Endothelial cell (in vitro differentiated cells): ENCODE measurements at regions not wholly inside any gene's neighbourhood (a gene's known extent, or its start where the extent isn't known, plus 50 kb on each side); places are given as distances from the start of the nearest gene placed in this dataset.

ENCODE experiments used
- DNase-seq: peaks from one replicate; pipeline ENCODE4 v3.0.0; 2021; ENCODE audit warnings: low spot score
- H3K27ac Mint-ChIP-seq: one replicate; pipeline ENCODE4 v1.8.0; 2021; ENCODE audit warnings: mixed read lengths, inconsistent platforms; ENCODE audit not compliant: unreplicated experiment
- H3K27me3 Mint-ChIP-seq: one replicate; pipeline ENCODE4 v1.8.0; 2021; ENCODE audit warnings: mild to moderate bottlenecking, moderate library complexity, mixed read lengths, inconsistent platforms; ENCODE audit not compliant: unreplicated experiment
- H3K36me3 Mint-ChIP-seq: one replicate; pipeline ENCODE4 v1.8.0; 2021; ENCODE audit warnings: mild to moderate bottlenecking, low read depth, mixed read lengths, inconsistent platforms; ENCODE audit not compliant: unreplicated experiment
- H3K4me1 Mint-ChIP-seq: one replicate; pipeline ENCODE4 v1.8.0; 2021; ENCODE audit warnings: mild to moderate bottlenecking, mixed read lengths, inconsistent platforms; ENCODE audit not compliant: unreplicated experiment
- H3K4me3 Mint-ChIP-seq: one replicate; pipeline ENCODE4 v1.8.0; 2021; ENCODE audit warnings: mild to moderate bottlenecking, mixed read lengths, inconsistent platforms; ENCODE audit not compliant: unreplicated experiment
- H3K9me3 Mint-ChIP-seq: one replicate; pipeline ENCODE4 v1.8.0; 2021; ENCODE audit warnings: mixed read lengths, inconsistent platforms; ENCODE audit not compliant: unreplicated experiment
- TF ChIP-seq, protein P1 (sequence below): fragments of 200-600 bp; sonication (generic); IDR thresholded peaks from one replicate; pipeline ENCODE4 v1.5.0; 2021; ENCODE audit warnings: antibody characterized with exemption; ENCODE audit not compliant: unreplicated experiment

DNA sequence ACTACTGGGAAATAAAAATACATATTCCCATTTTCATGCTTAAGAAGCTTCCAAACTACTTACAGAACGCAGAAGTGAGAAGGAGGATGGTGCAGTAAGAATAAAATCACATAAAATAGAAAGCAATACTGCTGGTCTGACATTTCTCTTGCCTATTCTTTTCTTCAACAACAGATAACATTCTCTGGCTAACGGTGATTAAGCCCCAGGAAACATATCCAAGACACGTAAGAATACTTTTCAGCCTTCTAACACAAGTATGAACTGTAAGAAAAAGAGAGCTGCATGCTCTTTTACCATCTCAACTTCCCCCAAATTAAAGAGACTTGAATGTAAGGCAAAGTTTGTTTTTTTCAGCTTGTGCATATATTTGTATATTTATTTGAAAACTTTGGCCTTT lies 156.1 kb upstream of the TARS1 start:
- TF ChIP-seq, protein P1, sequence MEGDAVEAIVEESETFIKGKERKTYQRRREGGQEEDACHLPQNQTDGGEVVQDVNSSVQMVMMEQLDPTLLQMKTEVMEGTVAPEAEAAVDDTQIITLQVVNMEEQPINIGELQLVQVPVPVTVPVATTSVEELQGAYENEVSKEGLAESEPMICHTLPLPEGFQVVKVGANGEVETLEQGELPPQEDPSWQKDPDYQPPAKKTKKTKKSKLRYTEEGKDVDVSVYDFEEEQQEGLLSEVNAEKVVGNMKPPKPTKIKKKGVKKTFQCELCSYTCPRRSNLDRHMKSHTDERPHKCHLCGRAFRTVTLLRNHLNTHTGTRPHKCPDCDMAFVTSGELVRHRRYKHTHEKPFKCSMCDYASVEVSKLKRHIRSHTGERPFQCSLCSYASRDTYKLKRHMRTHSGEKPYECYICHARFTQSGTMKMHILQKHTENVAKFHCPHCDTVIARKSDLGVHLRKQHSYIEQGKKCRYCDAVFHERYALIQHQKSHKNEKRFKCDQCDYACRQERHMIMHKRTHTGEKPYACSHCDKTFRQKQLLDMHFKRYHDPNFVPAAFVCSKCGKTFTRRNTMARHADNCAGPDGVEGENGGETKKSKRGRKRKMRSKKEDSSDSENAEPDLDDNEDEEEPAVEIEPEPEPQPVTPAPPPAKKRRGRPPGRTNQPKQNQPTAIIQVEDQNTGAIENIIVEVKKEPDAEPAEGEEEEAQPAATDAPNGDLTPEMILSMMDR, result no peak
- DNase-seq, result no peak

DNA sequence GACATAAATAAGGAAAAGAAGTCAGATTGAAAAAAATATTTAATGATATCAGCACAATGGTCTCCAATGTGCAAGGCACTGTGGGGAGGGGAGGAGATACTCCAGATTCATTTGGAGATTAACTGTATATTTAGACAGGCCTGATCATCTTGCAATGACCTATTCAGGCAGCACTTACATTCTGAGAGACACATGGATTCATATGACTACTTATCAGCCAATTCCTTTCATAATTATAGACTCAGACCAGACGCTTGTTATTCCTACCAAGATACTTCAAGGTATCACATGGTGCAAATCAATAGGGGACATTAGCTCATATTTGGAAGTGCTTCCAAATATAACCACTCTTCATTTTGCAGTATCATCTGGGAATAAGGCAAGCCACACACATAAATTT lies 153.5 kb upstream of the TARS1 start:
- Mint-ChIP-seq H3K36me3 (peaks cover 6% of the 10 kb centered on the region), H3K9me3 (no peaks in the 10 kb centered on the region), H3K27me3 (no peaks in the 10 kb centered on the region), H3K27ac (no peak overlapping the region), H3K4me1 (no peaks in the 10 kb centered on the region), H3K4me3 (no peak overlapping the region)
- TF ChIP-seq, protein P1, result no peak
- DNase-seq, result no peak

More for the DNA sequence above, 156.1 kb upstream of the TARS1 start:
- no peaks in the 10 kb centered on the region for H3K4me1 Mint-ChIP-seq
- H3K27ac Mint-ChIP-seq, result no peak overlapping the region
- H3K9me3 Mint-ChIP-seq, result no peaks in the 10 kb centered on the region
- H3K4me3 Mint-ChIP-seq, result no peak overlapping the region
- no peaks in the 10 kb centered on the region for H3K27me3 Mint-ChIP-seq
- no peaks in the 10 kb centered on the region for H3K36me3 Mint-ChIP-seq

DNA sequence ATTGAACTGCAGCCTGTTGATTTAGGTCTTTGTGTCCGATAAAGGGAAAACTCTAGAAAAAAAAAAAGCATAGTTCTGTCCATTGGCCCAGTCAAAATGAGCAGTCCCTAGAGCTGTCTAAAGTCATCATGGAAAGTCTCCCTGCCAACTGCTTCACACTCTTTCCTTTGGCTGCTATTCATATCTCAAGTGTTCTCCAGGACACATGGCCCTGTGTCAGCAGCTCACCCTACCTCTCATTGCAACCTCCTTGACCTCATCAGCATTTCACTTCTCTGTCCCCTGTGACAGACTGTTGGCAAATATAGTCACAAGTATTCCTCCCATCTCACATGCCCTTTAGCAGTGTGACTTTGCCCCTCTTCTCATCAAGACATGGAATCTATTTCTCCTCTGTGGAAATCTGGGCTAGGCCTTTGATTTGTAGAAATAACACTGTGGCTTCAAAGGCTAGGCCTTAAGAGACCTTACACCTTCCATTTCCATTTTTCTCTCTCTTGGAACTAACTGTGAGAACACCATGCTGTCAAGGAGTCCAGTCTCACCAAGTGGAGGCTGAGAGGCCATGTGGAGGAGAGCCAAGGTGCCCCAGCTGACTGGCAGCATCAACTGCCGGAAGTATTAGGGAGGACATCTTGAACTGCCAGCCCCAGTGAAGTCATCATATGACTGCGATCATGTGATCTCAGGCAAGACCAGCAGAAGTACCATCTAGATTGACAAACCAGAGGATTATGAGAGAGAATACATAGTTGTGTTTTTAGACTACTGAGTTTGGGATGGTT lies 149.4 kb upstream of the TARS1 start:
- H3K27ac Mint-ChIP-seq, result no peak overlapping the region
- DNase-seq, result no peak
- TF ChIP-seq, protein P1, result no peak
- peaks cover 6% of the 10 kb centered on the region for H3K36me3 Mint-ChIP-seq
- H3K4me1 Mint-ChIP-seq, result peaks cover 7% of the 10 kb centered on the region
- H3K27me3 Mint-ChIP-seq, result no peaks in the 10 kb centered on the region
- no peaks in the 10 kb centered on the region for H3K9me3 Mint-ChIP-seq
- peak overlapping the region; percentile 14 for H3K4me3 Mint-ChIP-seq

DNA sequence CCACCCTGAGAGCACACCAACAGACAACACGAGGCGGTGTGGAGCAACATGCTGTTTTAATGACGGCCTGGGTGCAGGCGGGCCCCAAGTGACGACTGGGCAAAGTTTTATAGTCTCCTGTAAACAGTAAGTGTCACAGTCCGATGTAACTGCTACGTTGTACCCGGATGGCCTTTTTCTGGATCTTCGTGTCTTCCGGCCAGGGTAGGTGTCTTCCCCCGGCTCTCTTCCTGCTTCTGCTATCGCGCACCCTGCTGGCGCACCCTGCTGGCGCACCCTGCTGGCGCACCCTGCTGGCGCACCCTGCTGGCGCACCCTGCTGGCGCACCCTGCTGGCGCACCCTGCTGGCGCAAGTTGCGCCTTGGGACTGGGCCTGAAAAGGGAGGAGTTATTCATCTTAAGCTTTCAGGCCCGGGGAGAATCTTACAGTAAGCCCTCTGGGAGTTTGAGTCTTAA lies 143.0 kb upstream of the TARS1 start:
- Mint-ChIP-seq H3K4me3 (no peak overlapping the region), H3K27ac (no peak overlapping the region), H3K4me1 (peaks cover 32% of the 10 kb centered on the region), H3K9me3 (no peaks in the 10 kb centered on the region), H3K27me3 (no peaks in the 10 kb centered on the region), H3K36me3 (no peaks in the 10 kb centered on the region)
- peak; percentile 8 for DNase-seq
- TF ChIP-seq, protein P1, result peak; percentile 78

DNA sequence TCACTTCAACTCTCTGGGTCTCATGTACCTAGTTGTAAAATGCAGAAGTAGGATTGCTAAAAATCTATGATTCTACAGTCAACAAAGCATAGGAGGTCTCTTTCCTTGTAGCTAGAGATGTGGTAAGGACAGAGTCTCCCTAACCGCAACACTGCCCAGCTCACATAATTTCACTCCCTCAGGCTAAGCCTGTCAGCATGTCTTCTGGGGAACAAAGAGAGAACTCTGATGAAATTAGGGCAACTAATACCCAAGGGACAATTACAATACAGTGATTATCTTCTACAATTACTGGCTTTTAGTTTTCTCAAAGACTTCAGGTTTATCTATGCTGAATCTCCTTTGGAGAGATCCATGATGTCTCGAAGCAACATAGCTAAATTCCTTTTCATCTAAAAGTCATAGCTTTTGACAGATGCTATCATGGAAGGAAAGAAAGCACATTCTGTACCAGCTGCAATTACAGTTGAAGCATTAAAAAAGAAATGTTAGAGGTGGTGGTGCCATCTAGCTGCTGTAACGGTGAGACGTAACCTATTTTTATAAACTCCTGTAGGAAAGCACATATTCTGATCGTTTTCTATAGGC lies 141.1 kb upstream of the TARS1 start:
- peak; percentile 9 for DNase-seq
- no peak overlapping the region for H3K4me3 Mint-ChIP-seq
- no peaks in the 10 kb centered on the region for H3K36me3 Mint-ChIP-seq
- H3K27me3 Mint-ChIP-seq, result no peaks in the 10 kb centered on the region
- H3K27ac Mint-ChIP-seq, result peak overlapping the region; percentile 82
- no peaks in the 10 kb centered on the region for H3K9me3 Mint-ChIP-seq
- TF ChIP-seq, protein P1, result no peak
- H3K4me1 Mint-ChIP-seq, result peaks cover 34% of the 10 kb centered on the region
